Limb (tissue), 2 donors: ENCODE measurements at regions not wholly inside any gene's neighbourhood (a gene's known extent, or its start where the extent isn't known, plus 50 kb on each side); places are given as distances from the start of the nearest gene placed in this dataset.

Experiments
- DNase-seq, 2 donors: peaks; one replicate each; pipeline ENCODE4 v3.0.0-alpha.2; 2016; ENCODE audit errors: extremely low spot score in 2 of 2

DNA sequence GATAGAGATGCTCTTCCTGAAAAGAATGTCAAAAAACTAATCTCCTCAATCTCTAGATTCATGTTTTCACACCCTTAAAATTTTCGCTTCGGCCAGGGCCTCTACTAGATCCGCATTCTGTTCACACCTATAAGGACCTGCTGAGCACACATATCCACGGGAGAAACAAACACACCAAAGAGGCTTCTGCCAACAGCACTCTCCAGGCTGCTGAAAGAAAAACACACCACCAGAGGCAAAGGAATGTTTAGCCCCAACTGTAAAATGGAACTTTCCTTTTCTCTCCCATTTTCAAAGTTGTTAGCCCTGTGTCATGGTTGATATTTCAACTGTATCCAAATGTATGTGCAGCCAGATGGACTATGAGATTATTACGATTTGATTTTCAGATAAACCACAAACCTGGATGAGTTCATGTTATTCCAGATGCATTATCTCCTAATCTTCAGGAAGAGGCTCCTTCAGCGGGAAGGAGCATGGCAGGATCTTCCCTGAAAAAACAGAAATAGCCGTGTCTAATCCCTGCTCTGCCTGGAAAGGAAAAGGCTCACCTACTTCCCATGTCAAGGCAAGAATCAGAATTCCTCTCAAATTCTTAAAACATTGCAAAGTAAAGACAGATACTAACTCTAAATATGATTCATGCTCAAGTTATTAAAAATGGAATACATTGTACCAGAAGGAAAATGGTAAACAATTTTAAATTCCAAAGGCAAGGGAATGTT lies 442.7 kb upstream of the NR2F2 start:
- no peak for DNase-seq

DNA sequence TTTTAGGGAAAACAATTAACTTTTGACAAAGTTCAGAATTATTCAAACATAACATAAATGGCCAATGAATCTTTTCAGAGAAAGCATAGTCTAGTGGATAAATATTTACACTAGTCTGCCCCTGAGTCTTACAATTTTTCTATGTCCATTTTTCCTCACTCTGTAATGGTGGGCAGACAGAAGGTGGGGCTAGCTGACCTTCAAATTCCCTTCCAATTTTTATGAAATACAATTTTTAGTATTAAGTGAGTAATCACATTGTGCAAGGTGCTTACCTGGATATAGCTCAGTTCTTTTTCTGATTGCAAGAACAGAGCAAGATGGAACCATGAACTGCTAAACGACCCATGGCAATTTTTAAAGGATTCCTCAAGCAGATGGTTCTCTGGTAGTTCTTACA lies 441.7 kb upstream of the NR2F2 start:
- DNase-seq, result no peak

DNA sequence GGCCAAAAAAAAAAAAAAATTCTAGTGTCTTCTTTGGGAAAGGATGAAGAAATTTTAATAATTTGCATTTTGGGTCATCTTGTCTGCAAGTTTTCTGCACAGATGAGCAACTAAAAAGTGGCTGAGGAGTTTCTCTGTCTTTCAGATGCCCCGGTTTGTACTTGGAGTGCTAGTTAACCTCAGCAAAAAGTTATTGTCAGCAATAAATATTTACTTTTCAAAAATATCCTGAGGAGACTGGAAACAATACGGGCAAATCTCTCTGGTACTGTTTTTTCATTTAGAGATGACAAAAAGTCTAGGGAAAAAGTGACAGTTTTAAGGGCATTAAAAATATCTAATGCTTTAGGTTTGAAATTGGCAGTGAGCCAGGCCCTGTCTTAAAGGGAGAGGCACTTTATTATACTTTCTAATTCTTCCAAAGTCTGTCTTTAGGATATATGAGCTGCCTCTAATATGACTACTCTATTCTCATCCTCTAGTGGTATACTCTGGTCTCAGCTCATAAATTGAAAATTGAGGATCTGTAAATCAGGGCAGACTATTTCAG lies 436.0 kb upstream of the NR2F2 start:
- DNase-seq, result peak in 1 of 2 donors; percentile 10

DNA sequence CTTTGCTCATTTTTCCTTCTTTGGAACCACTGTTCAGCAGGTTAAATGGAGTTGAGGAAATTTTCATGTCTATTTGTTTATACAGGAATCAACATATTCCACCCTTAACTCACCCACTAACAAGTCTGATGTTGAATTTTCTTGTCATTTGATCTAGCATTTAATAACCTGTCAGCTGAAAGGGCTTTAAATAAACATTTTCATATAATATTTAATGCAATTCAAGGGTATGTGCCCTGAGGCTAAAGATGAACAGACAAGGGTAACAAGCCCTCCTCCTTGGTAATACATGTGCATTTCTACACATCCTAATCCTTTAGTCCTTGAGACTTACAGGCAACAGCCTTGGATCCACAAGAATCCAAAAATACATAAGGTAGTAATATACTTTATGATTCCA lies 435.0 kb upstream of the NR2F2 start:
- no peak for DNase-seq

DNA sequence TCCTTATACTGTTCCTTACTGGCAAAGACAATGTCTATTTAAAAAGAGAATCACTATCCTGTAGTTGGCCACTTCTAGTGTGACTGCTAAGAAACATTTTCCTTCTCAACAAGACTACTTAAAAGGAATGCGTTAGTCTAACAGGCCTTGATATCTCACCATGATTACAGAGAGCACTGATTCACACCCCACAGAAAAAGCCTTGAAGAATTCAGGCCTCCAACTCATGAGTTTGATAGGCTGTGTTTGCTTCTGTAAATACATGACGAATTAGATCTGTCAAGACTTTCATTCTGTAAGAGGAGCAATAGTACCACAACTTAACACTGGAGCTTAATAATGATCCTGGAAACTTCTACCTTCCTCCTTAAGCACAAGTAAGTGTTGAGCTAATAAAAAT lies 432.8 kb upstream of the NR2F2 start:
- no peak for DNase-seq

DNA sequence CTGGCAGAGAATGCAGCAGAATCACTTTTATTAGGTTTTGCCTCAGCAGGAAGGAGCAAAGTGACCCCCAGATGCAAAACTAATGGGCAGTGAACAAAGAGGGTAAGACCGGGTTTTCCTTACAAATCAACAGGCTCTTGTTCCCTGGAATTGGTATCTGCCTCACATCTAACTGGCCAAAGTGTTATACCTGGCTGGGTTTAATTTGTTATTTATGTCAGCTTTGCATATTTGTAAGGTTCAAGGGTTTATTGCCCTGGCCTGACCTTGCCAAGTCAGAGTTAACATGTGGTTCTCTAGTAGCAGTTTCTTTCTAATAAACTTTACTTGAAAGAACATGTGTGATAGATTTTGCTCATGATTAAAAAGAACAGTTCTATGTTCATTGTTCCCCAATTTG lies 431.7 kb upstream of the NR2F2 start:
- DNase-seq, result no peak

DNA sequence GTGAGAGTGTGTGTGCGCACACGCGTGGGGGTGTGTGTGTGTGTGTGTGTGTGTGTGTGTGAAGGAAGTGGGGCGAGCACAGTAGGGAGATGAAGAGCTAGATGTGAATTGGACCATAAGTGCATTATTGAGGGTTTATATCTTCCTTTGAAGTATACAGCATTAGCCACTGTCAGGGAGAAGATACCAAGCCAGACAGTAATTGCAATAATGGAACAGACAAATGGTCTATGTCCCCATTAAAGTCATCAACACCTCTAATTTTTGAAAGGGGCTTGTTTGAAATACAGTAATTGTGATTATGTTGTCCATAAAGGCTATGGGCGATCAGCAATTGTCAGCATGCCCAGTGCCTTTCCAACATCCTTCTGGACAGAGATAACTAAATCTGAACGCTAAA lies 429.2 kb upstream of the NR2F2 start:
- no peak for DNase-seq

DNA sequence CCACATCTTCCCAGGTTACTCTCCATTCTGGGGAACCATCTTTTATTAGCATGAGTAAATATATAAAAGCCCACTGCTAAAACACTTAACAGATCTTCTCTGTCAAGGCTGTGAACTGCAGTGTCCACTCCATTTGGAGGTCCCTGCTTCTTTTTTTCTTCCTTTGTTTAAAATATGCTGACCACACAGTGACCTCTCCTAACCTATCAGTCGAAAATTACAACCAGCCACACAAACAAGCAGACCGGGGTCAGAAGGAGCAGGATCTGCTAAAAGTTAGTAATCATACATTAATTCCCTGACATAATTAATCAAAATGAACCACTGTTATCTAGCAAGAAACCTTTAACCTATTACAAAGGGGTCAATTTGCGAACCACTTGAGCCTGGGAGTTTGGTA lies 427.9 kb upstream of the NR2F2 start:
- DNase-seq, result no peak

DNA sequence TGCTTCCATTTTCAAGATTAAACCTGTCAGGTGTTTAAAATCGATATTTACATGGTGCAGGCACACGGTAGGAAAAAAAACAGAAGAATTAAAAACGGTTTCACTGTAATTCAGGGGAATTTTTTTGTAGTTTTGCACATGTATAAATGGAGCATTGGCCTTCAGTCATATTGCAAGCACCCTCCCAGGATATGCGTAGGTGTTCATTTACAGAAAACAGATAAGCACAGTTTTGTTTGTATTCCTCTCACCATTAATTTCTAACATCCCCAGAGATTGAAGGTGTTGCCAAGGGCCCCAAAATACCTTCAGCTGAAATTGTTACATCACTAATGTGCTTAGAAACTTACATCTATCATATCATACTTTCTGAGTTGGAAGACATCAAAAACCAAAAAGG lies 427.1 kb upstream of the NR2F2 start:
- DNase-seq, result no peak

DNA sequence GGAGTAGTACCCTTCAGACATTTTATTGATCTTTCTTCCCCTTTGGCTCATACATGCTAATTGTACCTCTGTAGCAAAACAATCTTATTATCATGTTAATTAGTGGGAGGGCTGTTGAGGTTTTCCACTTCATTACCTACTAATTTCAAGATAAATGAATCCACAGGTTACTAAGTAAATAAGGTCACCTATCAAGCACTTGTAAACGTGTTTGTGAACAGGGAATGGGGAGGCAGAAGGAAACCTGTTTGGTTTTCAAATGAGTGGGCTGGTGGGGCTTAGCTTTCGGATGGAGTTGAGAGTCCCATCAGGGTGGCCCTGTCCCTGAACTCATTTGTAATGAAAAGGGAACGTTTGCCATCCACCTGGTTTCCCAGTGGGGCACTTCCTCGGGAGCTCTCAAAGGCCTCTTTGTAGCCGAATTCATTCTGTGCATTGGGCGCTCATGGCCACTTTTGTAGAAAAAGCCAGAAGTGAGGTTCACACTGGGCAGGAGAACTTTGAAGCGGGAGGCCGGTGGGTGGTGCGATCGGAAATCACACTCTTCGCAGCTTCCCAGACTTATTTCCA lies 419.8 kb upstream of the NR2F2 start:
- DNase-seq, result no peak

DNA sequence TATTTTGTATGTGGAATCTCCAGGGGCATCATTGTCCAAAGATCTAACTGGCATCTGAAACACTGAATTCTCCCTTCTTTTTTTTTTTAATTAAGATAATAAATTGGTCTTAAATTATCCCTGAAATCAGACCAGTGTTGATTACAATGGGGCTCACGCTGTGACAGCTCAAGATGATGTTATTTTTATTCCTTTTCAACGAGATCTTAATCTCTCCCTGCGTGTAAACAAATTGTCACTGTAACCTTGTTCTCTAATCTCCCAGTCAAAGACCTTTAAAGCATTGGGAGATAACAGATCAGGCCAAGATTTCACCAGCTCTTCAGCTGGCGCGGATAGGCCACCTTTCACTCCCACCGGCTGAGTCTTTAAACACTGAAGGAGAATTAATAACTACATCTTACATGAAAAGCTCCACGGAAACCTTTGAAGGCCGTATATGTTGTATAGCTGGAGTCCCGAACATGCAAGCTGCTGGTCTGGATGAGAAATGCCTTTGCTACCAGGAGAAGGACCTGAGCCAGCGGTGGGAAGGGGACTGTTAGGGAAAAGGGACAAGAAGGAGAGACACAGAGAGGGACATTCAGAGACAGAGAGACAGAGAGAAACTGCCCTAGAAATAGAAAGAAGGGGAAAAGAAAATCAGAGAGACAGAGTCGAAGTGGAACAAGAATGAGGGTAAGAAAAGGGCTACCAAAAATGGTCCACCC lies 418.8 kb upstream of the NR2F2 start:
- no peak for DNase-seq

DNA sequence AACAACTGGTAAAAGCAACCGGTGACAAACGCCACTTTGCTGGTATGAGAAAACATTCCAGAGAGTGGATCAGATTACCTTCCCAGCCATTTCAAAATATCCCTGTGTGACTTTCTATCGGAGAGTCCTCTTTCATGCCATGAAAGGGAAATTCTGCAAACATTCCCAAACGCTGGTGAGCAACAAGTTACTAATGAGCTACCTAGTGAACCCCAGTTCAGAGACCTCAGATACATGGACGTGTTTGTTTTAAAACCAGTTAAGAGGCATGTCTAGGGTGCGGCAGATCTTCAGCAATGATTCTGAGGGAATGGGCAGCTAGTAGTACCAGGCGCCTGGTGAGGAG lies 418.2 kb upstream of the NR2F2 start:
- DNase-seq, result no peak

DNA sequence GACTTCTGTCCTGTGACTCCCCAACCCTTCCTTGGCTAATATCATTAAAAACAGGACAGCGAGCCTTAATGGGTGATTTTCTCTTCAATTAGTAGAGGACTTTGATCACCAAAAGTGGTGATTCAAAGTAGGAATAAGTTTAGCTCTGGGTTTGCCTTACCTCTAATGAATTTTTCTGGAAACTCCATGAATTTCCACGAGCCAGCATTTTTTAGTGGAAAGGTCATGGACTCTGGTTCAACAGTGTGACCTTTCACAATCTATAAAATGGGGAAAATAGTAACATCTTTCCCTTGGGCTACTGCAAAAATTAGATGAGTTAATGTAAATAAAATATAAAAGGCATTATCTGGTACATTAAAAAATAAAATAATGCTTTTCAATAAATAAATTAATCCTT lies 417.8 kb upstream of the NR2F2 start:
- DNase-seq, result no peak

DNA sequence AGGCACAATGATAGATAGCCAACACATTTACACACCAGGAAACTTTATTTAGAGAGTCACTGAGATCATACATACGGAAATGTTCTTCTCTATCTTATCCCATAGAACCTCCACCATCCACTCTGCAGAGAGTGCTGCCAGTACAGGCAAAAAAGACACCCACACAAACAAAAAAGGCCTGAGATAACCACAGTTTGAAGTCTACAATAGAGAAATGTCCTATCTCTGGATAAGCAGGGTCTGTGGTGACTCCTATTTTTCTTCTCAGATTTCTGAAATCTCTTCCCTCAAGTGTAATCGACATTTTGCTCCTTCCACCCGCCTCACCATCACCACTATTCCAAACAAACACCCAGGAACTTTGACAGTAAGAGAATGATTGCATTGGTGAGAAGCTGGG lies 413.9 kb upstream of the NR2F2 start:
- no peak for DNase-seq

DNA sequence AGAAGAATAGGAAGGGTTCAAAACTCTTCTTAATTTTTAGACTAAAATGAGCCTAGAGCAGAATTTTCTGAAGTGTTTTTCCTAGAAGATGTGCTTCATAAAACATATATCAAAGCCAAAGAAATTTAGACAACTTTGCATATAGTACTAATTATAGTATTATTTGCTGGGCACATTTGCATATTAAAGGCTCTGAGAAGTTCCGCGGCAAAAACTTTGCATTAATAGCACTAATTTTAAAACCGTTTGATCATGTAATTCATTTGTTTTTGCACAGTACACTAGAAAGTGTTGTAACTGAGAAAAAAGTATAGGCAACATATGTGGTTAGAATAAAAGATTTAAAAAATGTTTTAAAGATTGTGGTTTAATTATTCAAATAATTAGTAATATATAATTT lies 412.0 kb upstream of the NR2F2 start:
- no peak for DNase-seq

DNA sequence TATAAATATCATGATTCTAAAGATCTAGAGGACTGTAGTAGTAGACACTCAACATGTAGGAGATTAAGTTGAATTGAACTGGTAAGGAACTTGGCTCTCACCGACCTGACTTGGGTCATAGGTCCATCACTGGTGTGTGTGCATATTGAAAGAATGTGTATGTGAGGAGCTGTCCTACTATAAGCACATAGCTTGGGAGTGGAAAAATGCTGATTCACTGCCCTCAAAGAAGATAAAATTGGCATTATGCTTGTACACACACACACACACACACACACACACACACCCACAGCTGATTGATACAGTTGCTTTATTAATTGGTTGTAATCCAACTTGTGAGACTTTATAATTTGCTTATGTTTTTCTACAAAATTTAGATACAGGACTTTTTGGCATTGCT lies 411.0 kb upstream of the NR2F2 start:
- no peak for DNase-seq

DNA sequence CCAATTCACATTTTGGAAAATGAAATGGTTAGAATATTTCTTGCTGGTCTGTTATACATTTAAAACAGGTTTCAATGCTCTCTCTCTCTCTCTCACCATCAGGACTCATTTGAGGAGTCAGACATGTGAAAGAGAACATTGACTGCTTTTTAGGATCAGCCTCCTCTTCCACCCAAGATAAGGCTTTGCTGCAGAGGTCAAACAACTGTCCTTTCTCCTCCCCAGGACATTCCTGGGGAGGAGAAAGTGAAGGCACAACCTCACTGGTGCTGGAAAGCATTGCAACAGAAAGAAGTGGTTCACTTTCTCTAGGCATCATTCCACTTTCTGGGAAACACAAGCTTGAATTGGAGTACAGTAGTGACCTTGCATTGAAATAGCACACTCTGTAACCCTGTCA lies 409.1 kb upstream of the NR2F2 start:
- no peak for DNase-seq

DNA sequence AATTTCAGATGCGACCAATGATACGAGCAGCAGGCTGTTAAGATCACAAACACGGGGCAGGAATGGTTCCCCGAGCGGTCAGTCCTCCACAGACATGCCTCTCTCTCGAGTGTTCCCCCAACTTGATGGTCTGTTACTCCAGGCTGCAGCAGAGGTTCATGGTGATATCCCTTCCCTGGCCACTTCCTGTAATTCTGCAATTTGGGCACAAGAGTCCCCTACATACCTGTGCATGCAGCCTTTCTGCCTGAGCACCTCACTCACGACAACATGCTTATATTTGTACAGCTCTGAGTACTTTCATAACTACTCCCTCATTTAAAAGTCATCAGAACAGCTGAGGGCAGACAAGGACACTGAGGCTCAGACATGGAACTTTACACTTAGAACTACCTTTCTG lies 408.1 kb upstream of the NR2F2 start:
- no peak for DNase-seq

DNA sequence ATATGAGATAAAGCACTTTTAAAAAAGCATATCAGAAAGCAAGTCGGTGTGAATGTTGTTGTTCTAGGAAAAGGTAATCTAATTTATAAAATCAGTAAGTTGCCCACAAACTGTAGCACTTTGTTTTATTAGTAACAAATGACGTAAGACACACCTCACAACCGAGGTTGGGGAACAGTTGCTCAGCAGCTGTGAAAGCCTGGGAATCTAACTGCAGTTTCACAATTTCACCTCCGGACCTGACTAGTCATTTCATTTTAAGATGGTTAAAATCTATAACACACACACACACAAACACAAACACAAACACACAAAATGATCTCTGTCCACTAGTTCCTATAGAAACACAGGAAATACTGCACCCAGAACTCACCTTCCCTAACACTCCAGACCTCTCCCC lies 406.7 kb upstream of the NR2F2 start:
- DNase-seq, result no peak

DNA sequence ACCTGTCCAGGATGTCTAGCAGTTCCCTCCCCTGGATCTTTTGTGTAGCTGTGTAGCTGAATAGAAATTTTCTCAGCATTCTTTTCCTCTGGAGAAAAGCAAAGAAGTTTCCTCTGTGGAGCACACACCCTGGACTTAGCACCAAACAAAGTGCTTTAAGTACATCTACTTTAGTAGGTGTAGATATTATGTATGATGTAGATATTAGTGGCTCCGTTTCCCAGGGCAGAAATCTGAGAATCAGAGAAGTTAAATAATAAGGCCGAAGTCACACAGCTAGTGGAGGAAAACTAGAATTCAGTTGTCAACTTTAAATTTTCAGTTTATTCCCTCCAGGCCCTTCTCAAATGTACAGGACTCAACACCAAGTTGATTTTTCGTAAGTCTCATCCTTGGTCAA lies 401.7 kb upstream of the NR2F2 start:
- no peak for DNase-seq

DNA sequence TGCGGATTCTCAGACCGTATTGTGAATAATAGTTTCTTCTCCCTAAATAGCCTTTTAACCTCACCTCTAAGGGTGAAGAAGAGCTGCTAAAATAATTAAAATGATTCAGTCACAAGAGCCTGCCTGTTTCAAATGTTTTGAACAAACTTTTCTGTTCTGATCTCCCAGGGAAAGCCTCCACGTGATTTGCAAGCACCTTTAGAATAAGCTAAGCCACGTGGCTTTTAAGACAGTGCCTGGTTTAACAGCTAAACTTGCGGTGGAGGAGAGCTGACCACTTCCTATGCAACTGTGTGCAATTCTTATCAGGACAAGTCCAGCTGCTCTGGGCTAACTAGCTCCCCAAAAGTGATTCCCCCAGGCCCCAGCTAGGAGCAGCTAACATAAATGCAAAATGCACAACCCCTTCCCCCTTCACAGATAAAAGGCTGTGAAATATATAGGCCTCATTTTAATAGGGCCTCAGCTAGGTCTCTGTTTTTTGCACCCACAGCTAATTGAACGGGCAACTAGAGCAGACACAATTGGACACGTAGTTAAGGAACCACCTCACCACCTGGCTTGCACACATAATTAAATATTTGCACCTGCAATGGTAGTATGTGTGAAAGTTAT lies 401.2 kb upstream of the NR2F2 start:
- DNase-seq, result no peak

DNA sequence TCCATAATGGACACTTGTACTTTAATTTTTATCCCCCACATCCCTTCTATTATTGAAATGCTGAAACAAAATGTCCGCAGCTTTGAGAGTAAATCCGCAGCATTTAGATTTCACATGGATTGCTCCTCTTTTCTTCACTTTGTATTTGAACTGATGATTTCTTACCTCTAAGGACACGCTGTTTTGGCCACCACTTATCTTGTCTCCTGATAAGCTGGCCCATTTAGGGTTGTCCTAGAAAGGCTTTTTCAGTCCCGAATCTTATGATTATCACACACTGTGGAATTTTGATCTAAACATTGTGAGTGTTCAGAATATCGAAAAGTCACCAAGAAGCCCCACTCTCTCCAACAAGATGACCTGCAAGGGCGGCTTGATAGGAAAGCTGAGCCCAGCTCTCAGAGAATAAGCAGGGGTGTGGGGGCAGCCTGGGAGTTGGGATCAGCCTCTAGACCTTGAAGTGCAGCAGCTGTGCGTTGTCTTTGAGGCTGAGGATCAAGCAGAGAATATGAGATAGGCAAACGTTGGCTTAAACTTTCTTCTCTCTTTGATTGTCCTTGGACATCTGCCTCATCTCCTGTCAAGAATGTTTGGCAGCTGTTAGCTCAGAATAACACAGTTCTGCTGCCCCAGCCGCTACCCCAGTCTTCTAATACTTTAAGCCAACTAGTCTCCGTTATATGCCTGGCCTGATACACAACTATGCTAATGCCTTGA lies 399.7 kb upstream of the NR2F2 start:
- peak in 1 of 2 donors; percentile 50 for DNase-seq
